GM06990 (cell line): ENCODE measurements at regions not wholly inside any gene's neighbourhood (a gene's known extent, or its start where the extent isn't known, plus 50 kb on each side); places are given as distances from the start of the nearest gene placed in this dataset.
"Not testable (repeated sequence)": the region's sequence is repeated elsewhere in the genome, so short reads cannot be mapped to it uniquely, and the experiment has no call there.

Source experiments
- DNase-seq: peaks from one replicate; pipeline ENCODE4 v3.0.0-alpha.2; 2011; ENCODE audit not compliant: insufficient read length; ENCODE audit errors: extremely low read depth
- H3K27me3 ChIP-seq: replicated peaks from 2 replicates; pipeline ENCODE4 v1.6.0; 2011; ENCODE audit warnings: low read length; ENCODE audit not compliant: control insufficient read depth, insufficient read depth
- H3K36me3 ChIP-seq: 2 replicates; pipeline ENCODE4 v1.5.1; 2011; ENCODE audit warnings: low read length; ENCODE audit not compliant: control insufficient read depth, insufficient read depth
- H3K4me3 ChIP-seq: replicated peaks from 2 replicates; pipeline ENCODE4 v1.5.1; 2011; ENCODE audit warnings: low read depth, mild to moderate bottlenecking, control low read depth, low read length
- TF ChIP-seq, protein P1 (sequence below): IDR thresholded peaks from 2 replicates; pipeline ENCODE4 v1.5.1; 2011; ENCODE audit warnings: low read length, control low read depth, mild to moderate bottlenecking, inconsistent platforms; ENCODE audit not compliant: insufficient read depth, poor library complexity, severe bottlenecking

- Histone ChIP-seq H3K27me3 (no peaks in the 10 kb centered on the region), H3K4me3 (no peak overlapping the region), H3K36me3 (no peaks in the 10 kb centered on the region)
- TF ChIP-seq, protein P1, sequence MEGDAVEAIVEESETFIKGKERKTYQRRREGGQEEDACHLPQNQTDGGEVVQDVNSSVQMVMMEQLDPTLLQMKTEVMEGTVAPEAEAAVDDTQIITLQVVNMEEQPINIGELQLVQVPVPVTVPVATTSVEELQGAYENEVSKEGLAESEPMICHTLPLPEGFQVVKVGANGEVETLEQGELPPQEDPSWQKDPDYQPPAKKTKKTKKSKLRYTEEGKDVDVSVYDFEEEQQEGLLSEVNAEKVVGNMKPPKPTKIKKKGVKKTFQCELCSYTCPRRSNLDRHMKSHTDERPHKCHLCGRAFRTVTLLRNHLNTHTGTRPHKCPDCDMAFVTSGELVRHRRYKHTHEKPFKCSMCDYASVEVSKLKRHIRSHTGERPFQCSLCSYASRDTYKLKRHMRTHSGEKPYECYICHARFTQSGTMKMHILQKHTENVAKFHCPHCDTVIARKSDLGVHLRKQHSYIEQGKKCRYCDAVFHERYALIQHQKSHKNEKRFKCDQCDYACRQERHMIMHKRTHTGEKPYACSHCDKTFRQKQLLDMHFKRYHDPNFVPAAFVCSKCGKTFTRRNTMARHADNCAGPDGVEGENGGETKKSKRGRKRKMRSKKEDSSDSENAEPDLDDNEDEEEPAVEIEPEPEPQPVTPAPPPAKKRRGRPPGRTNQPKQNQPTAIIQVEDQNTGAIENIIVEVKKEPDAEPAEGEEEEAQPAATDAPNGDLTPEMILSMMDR = no peak
- no peak for DNase-seq
Measured at GRCh38 chr7:114806590-114807162, 115.2 kb upstream of the MDFIC start.

- Histone ChIP-seq H3K36me3 (no peaks in the 10 kb centered on the region), H3K27me3 (no peaks in the 10 kb centered on the region), H3K4me3 (no peak overlapping the region)
- TF ChIP-seq, protein P1 = no peak
- DNase-seq = no peak
Measured at GRCh38 chr7:114812570-114812969, 109.3 kb upstream of the MDFIC start.

GRCh38 chr7:114813624-114814023 is 108.3 kb upstream of the MDFIC start:
- no peak for DNase-seq
- H3K27me3 ChIP-seq = no peaks in the 10 kb centered on the region
- H3K4me3 ChIP-seq = no peak overlapping the region
- TF ChIP-seq, protein P1 = no peak
- H3K36me3 ChIP-seq = no peaks in the 10 kb centered on the region

DNA sequence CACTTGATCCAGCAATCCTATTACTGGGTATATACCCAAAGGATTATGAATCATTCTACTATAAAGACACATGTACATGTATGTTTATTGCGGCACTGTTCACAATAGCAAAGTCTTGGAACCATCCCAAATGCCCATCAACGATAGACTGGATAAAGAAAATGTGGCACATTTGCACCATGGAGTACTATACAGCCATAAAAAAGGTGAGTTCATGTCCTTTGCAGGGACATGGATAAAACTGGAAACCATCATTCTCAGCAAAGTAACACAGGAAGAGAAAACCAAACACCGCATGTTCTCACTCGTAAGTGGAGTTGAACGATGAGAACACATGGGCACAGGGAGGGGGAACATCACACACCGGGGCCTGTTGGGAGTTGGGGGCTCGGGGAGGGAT is 104.9 kb upstream of the MDFIC start:
- H3K4me3 ChIP-seq, DNase-seq, H3K27me3 ChIP-seq, H3K36me3 ChIP-seq: not testable (repeated sequence)

GRCh38 chr7:114818501-114818900 is 103.4 kb upstream of the MDFIC start:
- H3K27me3 ChIP-seq = no peaks in the 10 kb centered on the region
- TF ChIP-seq, protein P1 = no peak
- no peaks in the 10 kb centered on the region for H3K36me3 ChIP-seq
- DNase-seq = no peak
- no peak overlapping the region for H3K4me3 ChIP-seq

- TF ChIP-seq, protein P1 = no peak
- Histone ChIP-seq H3K27me3 (no peaks in the 10 kb centered on the region), H3K36me3 (no peaks in the 10 kb centered on the region), H3K4me3 (no peak overlapping the region)
- no peak for DNase-seq
Measured at GRCh38 chr7:114819616-114820362, 102.1 kb upstream of the MDFIC start.
